Activated CD4-positive, alpha-beta T cell treated with anti-CD3 and anti-CD28 coated beads, Interleukin-2, amount 50 U/mL, for 4 hours (primary cell): ENCODE measurements at regions not wholly inside any gene's neighbourhood (a gene's known extent, or its start where the extent isn't known, plus 50 kb on each side); places are given as distances from the start of the nearest gene placed in this dataset.
"Not testable (repeated sequence)": the region's sequence is repeated elsewhere in the genome, so short reads cannot be mapped to it uniquely, and the experiment has no call there.

Source experiments
- DNase-seq, 2 experiments: peaks; one replicate each; pipeline ENCODE4 v3.0.0-alpha.2; 2020

GRCh38 chr18:41119031-41119430, 836.0 kb upstream of the PIK3C3 start:
- DNase-seq, result no peak

- DNase-seq, result no peak
These were observed 841.0 kb upstream of the PIK3C3 start for GRCh38 chr18:41113885-41114482.

GRCh38 chr18:41099451-41099850, 855.6 kb upstream of the PIK3C3 start:
- DNase-seq, result no peak

- DNase-seq, result no peak
These were observed 858.5 kb upstream of the PIK3C3 start for GRCh38 chr18:41096504-41096903.

- no peak for DNase-seq
These were observed 878.0 kb upstream of the PIK3C3 start for GRCh38 chr18:41077076-41077475.

GRCh38 chr18:41075212-41075611, 879.8 kb upstream of the PIK3C3 start:
- no peak for DNase-seq

GRCh38 chr18:41073372-41073954, 881.6 kb upstream of the PIK3C3 start:
- DNase-seq, result no peak

GRCh38 chr18:41072946-41073345, 882.1 kb upstream of the PIK3C3 start:
- DNase-seq, result no peak

- no peak for DNase-seq
These were observed 883.2 kb upstream of the PIK3C3 start for GRCh38 chr18:41071826-41072225.

- no peak for DNase-seq
These were observed 885.9 kb upstream of the PIK3C3 start for GRCh38 chr18:41069167-41069566.

- no peak for DNase-seq
These were observed 890.1 kb upstream of the PIK3C3 start for GRCh38 chr18:41064916-41065315.

GRCh38 chr18:41060967-41061366, 894.1 kb upstream of the PIK3C3 start:
- no peak for DNase-seq

- no peak for DNase-seq
These were observed 896.0 kb upstream of the PIK3C3 start for GRCh38 chr18:41059126-41059415.

GRCh38 chr18:41058351-41059125, 896.5 kb upstream of the PIK3C3 start:
- DNase-seq, result no peak

GRCh38 chr18:41052625-41053024, 902.4 kb upstream of the PIK3C3 start:
- no peak for DNase-seq

- DNase-seq, result not testable (repeated sequence)
These were observed 908.8 kb upstream of the PIK3C3 start for GRCh38 chr18:41046250-41046649.

- DNase-seq, result no peak
These were observed 911.2 kb upstream of the PIK3C3 start for GRCh38 chr18:41043876-41044275.

- no peak for DNase-seq
These were observed 912.2 kb upstream of the PIK3C3 start for GRCh38 chr18:41042866-41043265.

- DNase-seq, result no peak
These were observed 917.0 kb upstream of the PIK3C3 start for GRCh38 chr18:41038071-41038470.

GRCh38 chr18:41036346-41036745, 918.7 kb upstream of the PIK3C3 start:
- DNase-seq, result no peak

- DNase-seq, result no peak
These were observed 920.6 kb upstream of the PIK3C3 start for GRCh38 chr18:41034413-41034812.

GRCh38 chr18:41025666-41026065, 929.4 kb upstream of the PIK3C3 start:
- no peak for DNase-seq

GRCh38 chr18:41024792-41025191, 930.2 kb upstream of the PIK3C3 start:
- DNase-seq, result no peak

- DNase-seq, result no peak
These were observed 932.5 kb upstream of the PIK3C3 start for GRCh38 chr18:41022484-41022883.

- DNase-seq, result no peak
These were observed 933.9 kb upstream of the PIK3C3 start for GRCh38 chr18:41021089-41021488.
